ENCODE measurements at regions not wholly inside any gene's neighbourhood (a gene's known extent, or its start where the extent isn't known, plus 50 kb on each side); places are given as distances from the start of the nearest gene placed in this dataset.

DNA sequence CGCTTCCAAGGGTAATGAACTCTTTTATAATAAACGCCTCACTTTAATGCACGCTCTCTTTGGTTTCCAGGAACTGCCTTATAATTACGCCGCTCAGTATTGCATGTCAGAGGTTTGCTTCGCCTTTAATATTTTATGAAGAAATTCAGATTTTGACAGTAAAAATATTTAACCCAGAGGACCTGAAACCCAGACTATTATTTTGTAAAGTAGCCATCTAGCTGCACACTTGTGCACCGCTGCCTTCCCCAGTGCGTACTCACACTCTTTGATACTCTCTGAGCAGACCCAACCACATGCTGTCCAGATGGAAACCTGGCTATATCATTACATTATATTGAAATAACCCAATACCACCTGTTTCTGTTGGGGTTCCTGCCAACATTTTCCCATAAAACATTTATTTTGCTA, 270.1 kb downstream of the C1D start:
- Histone ChIP-seq H3K4me3 (ENCODE audit: low read depth, low read length) (no peak overlapping the region), H3K9me3 (no peaks in the 10 kb centered on the region), H3K36me3 (ENCODE audit: control insufficient read depth, insufficient read depth, low read length) (no peaks in the 10 kb centered on the region), H3K27me3 (replicated peaks; ENCODE audit: control insufficient read depth, insufficient read depth, low read length) (no peaks in the 10 kb centered on the region), H3K4me1 (no peaks in the 10 kb centered on the region)
- no peak for DNase-seq
- Mint-ChIP-seq H3K36me3 (ENCODE audit: insufficient read depth, unreplicated experiment) (no peaks in the 10 kb centered on the region), H3K27me3 (ENCODE audit: insufficient read depth, unreplicated experiment) (peaks cover 15% of the 10 kb centered on the region), H3K4me3 (ENCODE audit: unreplicated experiment) (no peak overlapping the region), H3K9me3 (ENCODE audit: unreplicated experiment) (no peaks in the 10 kb centered on the region), H3K4me1 (ENCODE audit: low read depth, unreplicated experiment) (no peaks in the 10 kb centered on the region), H3K27ac (ENCODE audit: unreplicated experiment) (no peak overlapping the region)
- BruUV-seq (replicated peaks): no TSS peak
- POLR2A ChIA-PET: no interaction called here
- CTCF ChIA-PET: no interaction called here
- intact Hi-C loops (cut with micrococcal nuclease; ENCODE audit: unreplicated experiment): no loop called here
- TF ChIP-seq, protein P1, sequence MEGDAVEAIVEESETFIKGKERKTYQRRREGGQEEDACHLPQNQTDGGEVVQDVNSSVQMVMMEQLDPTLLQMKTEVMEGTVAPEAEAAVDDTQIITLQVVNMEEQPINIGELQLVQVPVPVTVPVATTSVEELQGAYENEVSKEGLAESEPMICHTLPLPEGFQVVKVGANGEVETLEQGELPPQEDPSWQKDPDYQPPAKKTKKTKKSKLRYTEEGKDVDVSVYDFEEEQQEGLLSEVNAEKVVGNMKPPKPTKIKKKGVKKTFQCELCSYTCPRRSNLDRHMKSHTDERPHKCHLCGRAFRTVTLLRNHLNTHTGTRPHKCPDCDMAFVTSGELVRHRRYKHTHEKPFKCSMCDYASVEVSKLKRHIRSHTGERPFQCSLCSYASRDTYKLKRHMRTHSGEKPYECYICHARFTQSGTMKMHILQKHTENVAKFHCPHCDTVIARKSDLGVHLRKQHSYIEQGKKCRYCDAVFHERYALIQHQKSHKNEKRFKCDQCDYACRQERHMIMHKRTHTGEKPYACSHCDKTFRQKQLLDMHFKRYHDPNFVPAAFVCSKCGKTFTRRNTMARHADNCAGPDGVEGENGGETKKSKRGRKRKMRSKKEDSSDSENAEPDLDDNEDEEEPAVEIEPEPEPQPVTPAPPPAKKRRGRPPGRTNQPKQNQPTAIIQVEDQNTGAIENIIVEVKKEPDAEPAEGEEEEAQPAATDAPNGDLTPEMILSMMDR (IDR thresholded peaks at IDR 0.05; ENCODE audit: insufficient read depth in 1 of 2, low read depth in 1 of 2, low read length in 1 of 2, severe bottlenecking in 1 of 2, unreplicated experiment in 1 of 2): no peak

DNA sequence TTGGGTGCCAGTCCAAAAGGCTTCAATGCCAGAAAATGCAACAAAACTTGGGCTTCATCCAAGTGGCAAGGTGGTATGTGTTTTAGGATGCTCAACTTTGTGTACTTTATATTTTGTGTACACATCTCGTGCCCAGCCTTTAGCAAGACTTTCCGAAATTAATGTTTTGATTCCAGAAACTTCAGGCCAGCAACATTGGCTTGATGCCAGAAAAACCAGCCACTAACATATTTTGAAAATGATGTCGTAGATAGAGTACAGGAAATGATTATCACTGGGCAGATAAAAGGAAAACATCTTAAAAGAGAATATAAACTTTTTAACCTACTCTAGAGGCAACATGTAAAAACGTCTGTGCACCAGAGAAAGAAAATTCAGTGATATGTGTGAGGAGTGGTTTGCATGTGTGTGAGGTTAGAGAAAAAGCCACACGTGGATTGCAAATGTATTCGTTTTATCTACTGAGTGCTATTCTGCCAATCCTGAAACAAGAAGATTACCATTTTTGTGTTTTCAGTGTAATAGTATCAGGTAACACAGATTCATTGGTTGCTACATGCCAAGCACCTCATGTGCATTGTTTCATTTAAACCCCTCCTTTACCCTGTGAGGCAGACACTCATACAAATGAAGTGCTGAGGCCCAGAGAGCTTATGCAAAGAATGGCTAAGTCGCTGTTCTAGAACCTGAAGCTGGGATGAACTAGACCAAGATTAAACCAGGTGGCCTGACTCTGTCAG, 264.8 kb downstream of the C1D start:
- intact Hi-C loops (cut with micrococcal nuclease; ENCODE audit: unreplicated experiment): no loop called here
- ChIA-PET CTCF (no interaction called here), POLR2A (no interaction called here)

DNA sequence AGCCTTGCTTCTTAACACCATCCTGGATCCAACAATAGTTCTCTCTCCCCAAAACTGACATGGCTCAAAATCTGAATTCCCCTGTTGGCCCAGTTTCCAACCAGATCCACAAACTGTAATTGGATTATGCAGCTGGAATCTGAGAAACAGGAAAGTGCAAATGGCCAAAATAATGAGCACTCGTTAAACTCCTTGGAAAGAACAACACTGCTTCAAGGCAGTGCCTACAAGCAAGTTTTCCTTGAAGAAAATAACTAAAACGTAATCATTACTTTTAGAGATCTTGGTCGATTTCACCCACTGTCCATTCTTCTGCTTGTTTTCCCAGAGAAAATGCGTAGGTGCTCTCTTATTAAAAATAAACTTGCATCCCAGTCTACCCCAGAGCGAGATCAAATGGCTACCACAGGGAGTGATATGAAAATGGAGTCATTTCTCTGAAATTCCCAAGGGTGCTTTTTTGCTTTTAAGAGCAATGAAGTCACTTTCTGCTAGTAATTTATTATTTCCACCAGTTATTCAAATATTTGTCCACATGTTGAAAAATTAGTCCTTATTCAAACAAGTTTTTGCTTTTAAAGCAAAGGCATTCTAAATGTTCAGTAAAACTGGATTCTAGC, 264.2 kb downstream of the C1D start:
- H3K4me1 ChIP-seq: no peaks in the 10 kb centered on the region
- Mint-ChIP-seq H3K36me3 (ENCODE audit: insufficient read depth, unreplicated experiment) (no peaks in the 10 kb centered on the region), H3K9me3 (ENCODE audit: unreplicated experiment) (no peaks in the 10 kb centered on the region), H3K27ac (ENCODE audit: unreplicated experiment) (no peak overlapping the region), H3K4me1 (ENCODE audit: low read depth, unreplicated experiment) (no peaks in the 10 kb centered on the region), H3K4me3 (ENCODE audit: unreplicated experiment) (no peak overlapping the region), H3K27me3 (ENCODE audit: insufficient read depth, unreplicated experiment) (peaks cover 16% of the 10 kb centered on the region)
- no TSS peak for BruUV-seq (replicated peaks)
- no peak overlapping the region for H3K4me3 ChIP-seq (ENCODE audit: low read depth, low read length)
- TF ChIP-seq, protein P1 (IDR thresholded peaks at IDR 0.05; ENCODE audit: insufficient read depth in 1 of 2, low read depth in 1 of 2, low read length in 1 of 2, severe bottlenecking in 1 of 2, unreplicated experiment in 1 of 2): no peak
- intact Hi-C loops (cut with micrococcal nuclease; ENCODE audit: unreplicated experiment): no loop called here
- H3K36me3 ChIP-seq (ENCODE audit: control insufficient read depth, insufficient read depth, low read length): no peaks in the 10 kb centered on the region
- POLR2A ChIA-PET: no interaction called here
- no peak for DNase-seq
- no peaks in the 10 kb centered on the region for H3K9me3 ChIP-seq
- H3K27me3 ChIP-seq (replicated peaks; ENCODE audit: control insufficient read depth, insufficient read depth, low read length): no peaks in the 10 kb centered on the region
- CTCF ChIA-PET: no interaction called here

More for the DNA sequence above, 264.8 kb downstream of the C1D start:
- DNase-seq: no peak
- H3K4me3 Mint-ChIP-seq (ENCODE audit: unreplicated experiment): no peak overlapping the region
- H3K9me3 Mint-ChIP-seq (ENCODE audit: unreplicated experiment): no peaks in the 10 kb centered on the region
- H3K4me3 ChIP-seq (ENCODE audit: low read depth, low read length): no peak overlapping the region
- BruUV-seq (replicated peaks): no TSS peak
- H3K27me3 Mint-ChIP-seq (ENCODE audit: insufficient read depth, unreplicated experiment): peaks cover 16% of the 10 kb centered on the region
- no peaks in the 10 kb centered on the region for H3K4me1 ChIP-seq
- H3K4me1 Mint-ChIP-seq (ENCODE audit: low read depth, unreplicated experiment): no peaks in the 10 kb centered on the region
- H3K9me3 ChIP-seq: no peaks in the 10 kb centered on the region
- H3K36me3 Mint-ChIP-seq (ENCODE audit: insufficient read depth, unreplicated experiment): no peaks in the 10 kb centered on the region
- H3K36me3 ChIP-seq (ENCODE audit: control insufficient read depth, insufficient read depth, low read length): no peaks in the 10 kb centered on the region
- no peaks in the 10 kb centered on the region for H3K27me3 ChIP-seq (replicated peaks; ENCODE audit: control insufficient read depth, insufficient read depth, low read length)
- H3K27ac Mint-ChIP-seq (ENCODE audit: unreplicated experiment): no peak overlapping the region
- TF ChIP-seq, protein P1 (IDR thresholded peaks at IDR 0.05; ENCODE audit: insufficient read depth in 1 of 2, low read depth in 1 of 2, low read length in 1 of 2, severe bottlenecking in 1 of 2, unreplicated experiment in 1 of 2): no peak
